ENCODE measurements at regions not wholly inside any gene's neighbourhood (a gene's known extent, or its start where the extent isn't known, plus 50 kb on each side); places are given as distances from the start of the nearest gene placed in this dataset.
"Not testable (repeated sequence)": the region's sequence is repeated elsewhere in the genome, so short reads cannot be mapped to it uniquely, and the experiment has no call there.

- DNase-seq, result no peak
Measured at GRCh38 chr21:41584603-41585176, 76.7 kb upstream of the TMPRSS2 start.

GRCh38 chr21:41583274-41583790 lies 75.4 kb upstream of the TMPRSS2 start:
- no peak for DNase-seq

- no peak for DNase-seq
Measured at GRCh38 chr21:41582866-41583265, 74.9 kb upstream of the TMPRSS2 start.

GRCh38 chr21:41582298-41582840 lies 74.4 kb upstream of the TMPRSS2 start:
- no peak for DNase-seq

- DNase-seq, result no peak
Measured at GRCh38 chr21:41581592-41582228, 73.8 kb upstream of the TMPRSS2 start.

GRCh38 chr21:41580758-41581554 lies 73.0 kb upstream of the TMPRSS2 start:
- DNase-seq, result no peak

GRCh38 chr21:41579692-41580091 lies 71.7 kb upstream of the TMPRSS2 start:
- DNase-seq, result no peak

GRCh38 chr21:41578716-41579115 lies 70.8 kb upstream of the TMPRSS2 start:
- no peak for DNase-seq

- no peak for DNase-seq
Measured at GRCh38 chr21:41578083-41578482, 70.1 kb upstream of the TMPRSS2 start.

- DNase-seq, result no peak
Measured at GRCh38 chr21:41576013-41576615, 68.2 kb upstream of the TMPRSS2 start.

- DNase-seq, result no peak
Measured at GRCh38 chr21:41573902-41574690, 66.1 kb upstream of the TMPRSS2 start.

- DNase-seq, result no peak
Measured at GRCh38 chr21:41571938-41572510, 64.1 kb upstream of the TMPRSS2 start.

GRCh38 chr21:41570791-41571355 lies 62.9 kb upstream of the TMPRSS2 start:
- DNase-seq, result no peak

GRCh38 chr21:41568606-41569385 lies 60.8 kb upstream of the TMPRSS2 start:
- no peak for DNase-seq

GRCh38 chr21:41567901-41568510 lies 60.0 kb upstream of the TMPRSS2 start:
- DNase-seq, result no peak

GRCh38 chr21:41567237-41567636 lies 59.3 kb upstream of the TMPRSS2 start:
- not testable (repeated sequence) for DNase-seq

- DNase-seq, result no peak
Measured at GRCh38 chr21:41566500-41567014, 58.6 kb upstream of the TMPRSS2 start.

GRCh38 chr21:41565550-41565949 lies 57.6 kb upstream of the TMPRSS2 start:
- DNase-seq, result no peak

- no peak for DNase-seq
Measured at GRCh38 chr21:41564871-41565274, 56.9 kb upstream of the TMPRSS2 start.
